KMS-11 (cell line): ENCODE measurements at regions not wholly inside any gene's neighbourhood (a gene's known extent, or its start where the extent isn't known, plus 50 kb on each side); places are given as distances from the start of the nearest gene placed in this dataset.
A peak's percentile ranks its signal among the peaks of the same experiment; 100 is the strongest.

Experiments used
- H2AFZ ChIP-seq: fragments of 200-600 bp; sonication (generic); 2 replicates; pipeline ENCODE4 v1.6.1; 2016; ENCODE audit warnings: antibody characterized with exemption, mixed run types, low read depth
- H3K27ac ChIP-seq: fragments of 200-600 bp; sonication (generic); 2 replicates; pipeline ENCODE4 v1.6.1; 2016; ENCODE audit warnings: mild to moderate bottlenecking, mixed run types
- H3K27me3 ChIP-seq: fragments of 200-600 bp; sonication (generic); 2 replicates; pipeline ENCODE4 v1.6.1; 2017; ENCODE audit warnings: mild to moderate bottlenecking, low read depth, mixed run types, moderate library complexity; ENCODE audit not compliant: insufficient read depth
- H3K36me3 ChIP-seq: fragments of 200-600 bp; sonication (generic); 2 replicates; pipeline ENCODE4 v1.6.1; 2017; ENCODE audit warnings: mild to moderate bottlenecking, mixed run types; ENCODE audit not compliant: insufficient read depth
- H3K4me1 ChIP-seq: fragments of 200-600 bp; sonication (generic); 2 replicates; pipeline ENCODE4 v1.6.1; 2016; ENCODE audit warnings: mild to moderate bottlenecking, low read depth, mixed run types; ENCODE audit not compliant: poor library complexity, severe bottlenecking
- H3K4me2 ChIP-seq: fragments of 200-600 bp; sonication (generic); 2 replicates; pipeline ENCODE4 v1.7.0; 2016; ENCODE audit warnings: mild to moderate bottlenecking, mixed run types
- H3K4me3 ChIP-seq: fragments of 200-600 bp; sonication (generic); IDR thresholded peaks from 2 replicates; pipeline ENCODE4 v1.6.1; 2017; ENCODE audit warnings: low read depth, low read length, mixed read lengths; ENCODE audit not compliant: insufficient read depth
- H3K79me2 ChIP-seq: fragments of 200-600 bp; sonication (generic); 2 replicates; pipeline ENCODE4 v1.6.1; 2016; ENCODE audit warnings: low read depth, mixed run types; ENCODE audit not compliant: insufficient read depth
- H3K9ac ChIP-seq: fragments of 200-600 bp; sonication (generic); 2 replicates; pipeline ENCODE4 v1.6.1; 2016; ENCODE audit warnings: mild to moderate bottlenecking, mixed run types
- H4K20me1 ChIP-seq: fragments of 200-600 bp; sonication (generic); 2 replicates; pipeline ENCODE4 v1.6.1; 2016; ENCODE audit warnings: mild to moderate bottlenecking, mixed run types; ENCODE audit not compliant: insufficient read depth
- TF ChIP-seq, protein P1 (sequence below): fragments of 200-600 bp; sonication (generic); conservative IDR thresholded peaks from 2 replicates; pipeline ENCODE4 v1.6.1; 2017; ENCODE audit warnings: low read depth, mild to moderate bottlenecking, antibody characterized with exemption, low read length, moderate library complexity, mixed read lengths

GRCh38 chrX:115906881-115907280 lies 263.7 kb upstream of the AGTR2 start:
- Histone ChIP-seq H3K4me1 (peaks cover 9% of the 10 kb centered on the region), H3K79me2 (peaks cover 8% of the 10 kb centered on the region; the same call in 1 of the 2 replicates), H2AFZ (no peak overlapping the region), H3K9ac (no peak overlapping the region), H3K27me3 (no peaks in the 10 kb centered on the region), H3K4me2 (no peak overlapping the region), H4K20me1 (no peaks in the 10 kb centered on the region), H3K4me3 (no peak overlapping the region), H3K27ac (no peak overlapping the region), H3K36me3 (no peaks in the 10 kb centered on the region)
- TF ChIP-seq, protein P1, sequence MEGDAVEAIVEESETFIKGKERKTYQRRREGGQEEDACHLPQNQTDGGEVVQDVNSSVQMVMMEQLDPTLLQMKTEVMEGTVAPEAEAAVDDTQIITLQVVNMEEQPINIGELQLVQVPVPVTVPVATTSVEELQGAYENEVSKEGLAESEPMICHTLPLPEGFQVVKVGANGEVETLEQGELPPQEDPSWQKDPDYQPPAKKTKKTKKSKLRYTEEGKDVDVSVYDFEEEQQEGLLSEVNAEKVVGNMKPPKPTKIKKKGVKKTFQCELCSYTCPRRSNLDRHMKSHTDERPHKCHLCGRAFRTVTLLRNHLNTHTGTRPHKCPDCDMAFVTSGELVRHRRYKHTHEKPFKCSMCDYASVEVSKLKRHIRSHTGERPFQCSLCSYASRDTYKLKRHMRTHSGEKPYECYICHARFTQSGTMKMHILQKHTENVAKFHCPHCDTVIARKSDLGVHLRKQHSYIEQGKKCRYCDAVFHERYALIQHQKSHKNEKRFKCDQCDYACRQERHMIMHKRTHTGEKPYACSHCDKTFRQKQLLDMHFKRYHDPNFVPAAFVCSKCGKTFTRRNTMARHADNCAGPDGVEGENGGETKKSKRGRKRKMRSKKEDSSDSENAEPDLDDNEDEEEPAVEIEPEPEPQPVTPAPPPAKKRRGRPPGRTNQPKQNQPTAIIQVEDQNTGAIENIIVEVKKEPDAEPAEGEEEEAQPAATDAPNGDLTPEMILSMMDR, result no peak

- Histone ChIP-seq H2AFZ (no peak overlapping the region), H3K27me3 (no peaks in the 10 kb centered on the region)
These were observed 261.5 kb upstream of the AGTR2 start for GRCh38 chrX:115909017-115909416.

DNA sequence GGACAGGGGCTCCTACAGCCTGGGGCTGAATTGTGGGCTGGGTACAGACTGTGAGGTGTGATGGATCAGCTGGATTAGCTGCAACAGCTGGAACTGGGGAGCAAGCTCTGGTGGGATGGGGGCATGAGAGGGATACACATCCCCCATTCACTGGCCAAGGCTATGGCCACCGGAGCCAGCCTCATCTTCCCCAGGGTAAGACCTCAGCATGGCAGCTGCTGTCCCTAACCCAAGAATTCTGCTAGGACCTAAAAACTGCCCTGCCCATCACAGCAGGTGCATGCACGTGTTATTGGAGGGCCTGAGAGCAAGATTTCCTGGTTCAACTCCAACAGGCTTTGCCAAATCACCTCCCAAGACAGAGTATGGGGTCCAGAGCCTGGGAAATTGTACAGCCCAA lies 258.6 kb upstream of the AGTR2 start:
- Histone ChIP-seq H3K4me1 (peaks cover 29% of the 10 kb centered on the region), H3K79me2 (peaks cover 8% of the 10 kb centered on the region; the same call in 1 of the 2 replicates), H3K27me3 (no peaks in the 10 kb centered on the region), H3K36me3 (no peaks in the 10 kb centered on the region), H2AFZ (no peak overlapping the region), H3K4me3 (no peak overlapping the region), H4K20me1 (no peaks in the 10 kb centered on the region), H3K9ac (no peak overlapping the region), H3K27ac (no peak overlapping the region), H3K4me2 (peak overlapping the region; percentile 21; the same call in 1 of the 2 replicates)
- TF ChIP-seq, protein P1, result no peak

More at GRCh38 chrX:115909017-115909416, 261.5 kb upstream of the AGTR2 start:
- Histone ChIP-seq H3K27ac (no peak overlapping the region), H4K20me1 (no peaks in the 10 kb centered on the region), H3K4me1 (peaks cover 26% of the 10 kb centered on the region), H3K79me2 (peaks cover 8% of the 10 kb centered on the region; the same call in 1 of the 2 replicates), H3K36me3 (no peaks in the 10 kb centered on the region), H3K4me3 (no peak overlapping the region), H3K4me2 (no peak overlapping the region), H3K9ac (no peak overlapping the region)
- TF ChIP-seq, protein P1, result no peak

- Histone ChIP-seq H3K4me1 (peaks cover 29% of the 10 kb centered on the region), H3K4me2 (peak overlapping the region; percentile 55; the same call in 1 of the 2 replicates), H3K9ac (no peak overlapping the region), H3K79me2 (peaks cover 8% of the 10 kb centered on the region; the same call in 1 of the 2 replicates), H2AFZ (no peak overlapping the region), H3K4me3 (no peak overlapping the region), H3K27ac (peak overlapping the region; percentile 22; the same call in 1 of the 2 replicates), H4K20me1 (no peaks in the 10 kb centered on the region), H3K27me3 (no peaks in the 10 kb centered on the region), H3K36me3 (no peaks in the 10 kb centered on the region)
- TF ChIP-seq, protein P1, result peak; percentile 67; the same call in 1 of the 2 replicates
These were observed 258.1 kb upstream of the AGTR2 start for GRCh38 chrX:115912372-115912897.
